H1 (cell line): ENCODE measurements at regions not wholly inside any gene's neighbourhood (a gene's known extent, or its start where the extent isn't known, plus 50 kb on each side); places are given as distances from the start of the nearest gene placed in this dataset.

Experiments used
- CTCF ChIA-PET: fragments of 300-600 bp; sonication (Branson Sonifier 250); formaldehyde crosslinking; loops from one replicate; lab custom pipeline; 2021; ENCODE audit not compliant: partially characterized antibody; lab: Charles Lee
- POLR2A ChIA-PET: fragments of 300-600 bp; sonication (Branson Sonifier 250); formaldehyde crosslinking; loops from one replicate; lab custom pipeline; 2021; ENCODE audit warnings: inconsistent platforms; ENCODE audit not compliant: partially characterized antibody; lab: Charles Lee
- DNase-seq, 2 experiments: peaks; one replicate each; pipeline versions ENCODE4 v3.0.0 to v3.0.0-alpha.2; 2010 to 2022; ENCODE audit warnings: low spot score in 2 of 2, low read depth in 1 of 2, mixed read lengths in 1 of 2
- FAIRE-seq: peaks from 2 replicates; lab custom pipeline; 2011; peaks lifted over from hg19 to GRCh38; lab: Jason Lieb, UNC
- H2AFZ ChIP-seq: 2 replicates; pipeline ENCODE4 v1.8.1; 2012; ENCODE audit warnings: low read length, inconsistent platforms
- H2AK5ac ChIP-seq: 2 replicates; pipeline ENCODE4 v1.6.1; 2013; ENCODE audit warnings: low read depth, low read length
- H2BK120ac ChIP-seq: replicated peaks from 2 replicates; pipeline ENCODE3; 2013; ENCODE audit warnings: low read depth, low read length, inconsistent platforms
- H2BK12ac ChIP-seq: 2 replicates; pipeline ENCODE4 v1.6.1; 2013; ENCODE audit warnings: low read depth, low read length
- H2BK15ac ChIP-seq: 2 replicates; pipeline ENCODE4 v1.6.1; 2013; ENCODE audit warnings: low read length
- H2BK20ac ChIP-seq: 2 replicates; pipeline ENCODE4 v1.6.1; 2013; ENCODE audit warnings: low read length
- H2BK5ac ChIP-seq: 2 replicates; pipeline ENCODE4 v1.6.1; 2013; ENCODE audit warnings: low read depth, low read length
- H3K14ac ChIP-seq: 2 replicates; pipeline ENCODE4 v1.6.1; 2013; ENCODE audit warnings: inconsistent platforms; ENCODE audit not compliant: insufficient read length
- H3K18ac ChIP-seq: 2 replicates; pipeline ENCODE4 v1.6.1; 2013; ENCODE audit warnings: low read length; ENCODE audit errors: extremely low read depth
- H3K23ac ChIP-seq: 2 replicates; pipeline ENCODE4 v1.6.1; 2013; ENCODE audit warnings: inconsistent platforms; ENCODE audit not compliant: insufficient read length
- H3K23me2 ChIP-seq: 2 replicates; pipeline ENCODE4 v1.6.1; 2013; ENCODE audit warnings: low read depth, low read length
- H3K27ac ChIP-seq: 2 replicates; pipeline ENCODE4 v1.6.1; 2011; ENCODE audit warnings: low read depth, low read length, inconsistent platforms
- H3K27me3 ChIP-seq, 4 experiments: replicated peaks in 1 of 4; 1 replicate in 1 of 4; 2 replicates in 3 of 4; pipeline versions ENCODE4 v1.6.1 to v1.8.1; 2011 to 2013; ENCODE audit warnings: low read length in 3 of 4, mild to moderate bottlenecking in 3 of 4, inconsistent platforms in 2 of 4, mixed read lengths in 2 of 4, moderate library complexity in 1 of 4; ENCODE audit not compliant: control insufficient read depth in 3 of 4, insufficient read depth in 3 of 4; ENCODE audit errors: extremely low read depth in 1 of 4
- H3K36me3 ChIP-seq, 4 experiments: 2 replicates each; pipeline versions ENCODE4 v1.6.1 to v1.8.1; 2011 to 2013; ENCODE audit warnings: mild to moderate bottlenecking in 4 of 4, low read length in 3 of 4, moderate library complexity in 2 of 4, control low read depth in 1 of 4, inconsistent platforms in 1 of 4; ENCODE audit not compliant: insufficient read depth in 4 of 4, control insufficient read depth in 2 of 4
- H3K4ac ChIP-seq: replicated peaks from 2 replicates; pipeline ENCODE3; 2013; ENCODE audit warnings: low read length, low read depth, mixed read lengths, inconsistent platforms; ENCODE audit not compliant: insufficient read length
- H3K4me1 ChIP-seq, 4 experiments: replicated peaks in 1 of 4; 1 replicate in 1 of 4; 2 replicates in 3 of 4; pipeline versions ENCODE4 v1.6.1 to v1.8.1; 2011 to 2013; ENCODE audit warnings: low read length in 3 of 4, inconsistent platforms in 2 of 4, mixed read lengths in 1 of 4; ENCODE audit not compliant: insufficient read depth in 4 of 4, control insufficient read depth in 3 of 4
- H3K4me2 ChIP-seq, 2 experiments: 2 replicates each; pipeline versions ENCODE4 v1.6.1 to v1.8.1; 2011 to 2013; ENCODE audit warnings: low read depth in 2 of 2, low read length in 2 of 2, control low read depth in 1 of 2, inconsistent platforms in 1 of 2, mild to moderate bottlenecking in 1 of 2; ENCODE audit not compliant: insufficient read depth in 1 of 2
- H3K4me3 ChIP-seq, 4 experiments: fragments of 200-600, 300-600 bp in 1 of 4; sonication (generic), shearing (Covaris generic), sonication (Bioruptor Twin) in 1 of 4; 2 replicates each; pipeline versions ENCODE4 v1.5.1 to v1.8.1; 2011 to 2016; ENCODE audit warnings: low read length in 4 of 4, low read depth in 3 of 4, control low read depth in 2 of 4, inconsistent platforms in 2 of 4, mild to moderate bottlenecking in 2 of 4, mixed read lengths in 1 of 4, moderate library complexity in 1 of 4; ENCODE audit not compliant: insufficient read depth in 2 of 4; ENCODE audit errors: extremely low read depth in 1 of 4
- H3K56ac ChIP-seq: replicated peaks from 2 replicates; pipeline ENCODE3; 2013; ENCODE audit warnings: low read depth, mild to moderate bottlenecking, mixed read lengths, low read length, inconsistent platforms; ENCODE audit not compliant: insufficient read length
- H3K79me1 ChIP-seq: 2 replicates; pipeline ENCODE4 v1.6.1; 2013; ENCODE audit warnings: low read depth, low read length, control low read depth
- H3K79me2 ChIP-seq, 2 experiments: 2 replicates each; pipeline versions ENCODE4 v1.6.1 to v1.8.1; 2012 to 2013; ENCODE audit warnings: low read length in 2 of 2, mild to moderate bottlenecking in 2 of 2, inconsistent platforms in 1 of 2; ENCODE audit not compliant: insufficient read depth in 2 of 2, control insufficient read depth in 1 of 2
- H3K9ac ChIP-seq, 4 experiments: replicated peaks in 1 of 4; 1 replicate in 1 of 4; 2 replicates in 3 of 4; pipeline versions ENCODE4 v1.6.1 to v1.8.1; 2011 to 2013; ENCODE audit warnings: low read depth in 3 of 4, low read length in 3 of 4, control low read depth in 2 of 4, mild to moderate bottlenecking in 2 of 4, moderate library complexity in 2 of 4, inconsistent platforms in 1 of 4; ENCODE audit errors: extremely low read depth in 1 of 4
- H3K9me3 ChIP-seq, 2 experiments: 2 replicates each; pipeline versions ENCODE4 v1.6.1 to v1.8.1; 2012 to 2013; ENCODE audit warnings: mild to moderate bottlenecking in 2 of 2, moderate library complexity in 2 of 2, control low read depth in 1 of 2, inconsistent platforms in 1 of 2, low read depth in 1 of 2, low read length in 1 of 2, mixed read lengths in 1 of 2; ENCODE audit not compliant: insufficient read depth in 2 of 2
- H4K20me1 ChIP-seq, 2 experiments: replicated peaks in 1 of 2; 2 replicates each; pipeline versions ENCODE3 to v1.8.1; 2011 to 2013; ENCODE audit warnings: inconsistent platforms in 2 of 2, low read length in 2 of 2, mild to moderate bottlenecking in 1 of 2; ENCODE audit not compliant: insufficient read depth in 2 of 2, control insufficient read depth in 1 of 2
- H4K5ac ChIP-seq: 2 replicates; pipeline ENCODE4 v1.6.1; 2013; ENCODE audit warnings: low read length, low read depth, mixed read lengths, inconsistent platforms; ENCODE audit not compliant: insufficient read length
- H4K8ac ChIP-seq: 2 replicates; pipeline ENCODE4 v1.8.0; 2013; ENCODE audit warnings: mild to moderate bottlenecking, moderate library complexity, low read length, inconsistent platforms; ENCODE audit not compliant: insufficient read depth; ENCODE audit errors: extremely low read depth
- H4K91ac ChIP-seq: replicated peaks from 2 replicates; pipeline ENCODE3; 2013; ENCODE audit warnings: low read length, mixed read lengths, inconsistent platforms; ENCODE audit not compliant: insufficient read length
- EZH2 ChIP-seq: fragments of 200-600 bp; sonication (generic); IDR thresholded peaks from 2 replicates; pipeline ENCODE4 v1.7.1; 2012; ENCODE audit warnings: low read depth, mild to moderate bottlenecking, moderate library complexity, low read length, inconsistent platforms; ENCODE audit not compliant: severe bottlenecking
- WGBS, 2 experiments: shearing (Covaris generic) in 1 of 2; methylation state at CpG; one replicate each; pipeline versions ENCODE4 v1.1.6 to v1.1.7; 2013 to 2015; ENCODE audit warnings: low lambda C conversion rate in 2 of 2, mixed read lengths in 2 of 2, inconsistent platforms in 1 of 2, low coverage in 1 of 2, missing lambda C conversion rate in 1 of 2; ENCODE audit not compliant: insufficient replicate concordance in 2 of 2, insufficient coverage in 1 of 2, insufficient read length in 1 of 2; ENCODE audit errors: extremely low coverage in 1 of 2, missing lambda C conversion rate in 1 of 2; 5-methylcytosine and 5-hydroxymethylcytosine counted together

- Histone ChIP-seq H3K4ac (no peak overlapping the region), H3K79me2 (no peaks in the 10 kb centered on the region), H2BK15ac (no peak overlapping the region), H3K9me3 (no peaks in the 10 kb centered on the region), H3K79me1 (no peaks in the 10 kb centered on the region), H2BK12ac (no peak overlapping the region), H2BK120ac (no peak overlapping the region), H3K27ac (no peak overlapping the region), H3K56ac (no peak overlapping the region), H4K5ac (no peak overlapping the region), H4K20me1 (no peaks in the 10 kb centered on the region), H3K23me2 (no peaks in the 10 kb centered on the region), H2BK5ac (no peak overlapping the region), H2AK5ac (no peak overlapping the region), H3K14ac (no peak overlapping the region), H3K4me2 (no peak overlapping the region), H4K8ac (no peak overlapping the region), H3K18ac (no peak overlapping the region), H3K27me3 (peaks cover 0 to 12% (median 1%) of the 10 kb centered on the region in 4 experiments; a peak in 4 of 7 replicates), H2BK20ac (no peak overlapping the region), H3K36me3 (no peaks in the 10 kb centered on the region), H3K4me1 (no peaks in the 10 kb centered on the region; a peak in 1 of 7 replicates), H4K91ac (no peak overlapping the region), H2AFZ (no peak overlapping the region), H3K23ac (no peak overlapping the region), H3K4me3 (no peak overlapping the region), H3K9ac (no peak overlapping the region)
- no peak for FAIRE-seq
- no peak for TF ChIP-seq EZH2
- POLR2A ChIA-PET: no interaction called here
- CTCF ChIA-PET: interaction anchor here (0.5 to 1.9 kb wide), 3 partner anchors 11 to 799 kb away, joined by 3 to 4 read pairs (median 4); no protein-coding TSS in a partner anchor
- DNase-seq: no peak
- WGBS, 2 experiments: 95% methylated on average over 4 of the region's 4 CpGs; no CpG with 5 or more reads in 1 of the 2 experiments
These were observed 531.9 kb upstream of the CAMK1G start for GRCh38 chr1:209051570-209051969.
